GM12865 (cell line): ENCODE measurements at regions not wholly inside any gene's neighbourhood (a gene's known extent, or its start where the extent isn't known, plus 50 kb on each side); places are given as distances from the start of the nearest gene placed in this dataset.

ENCODE experiments used
- DNase-seq: peaks from one replicate; pipeline ENCODE4 v3.0.0; 2010; ENCODE audit warnings: low read depth
- H3K4me3 ChIP-seq: 2 replicates; pipeline ENCODE4 v1.5.1; 2011; ENCODE audit warnings: mild to moderate bottlenecking, low read depth, low read length, control low read depth
- TF ChIP-seq, protein P1 (sequence below): IDR thresholded peaks from 2 replicates; pipeline ENCODE4 v1.5.1; 2011; ENCODE audit warnings: low read length, control low read depth, low read depth, inconsistent platforms; ENCODE audit not compliant: insufficient read depth; ENCODE audit errors: missing control alignments

DNA sequence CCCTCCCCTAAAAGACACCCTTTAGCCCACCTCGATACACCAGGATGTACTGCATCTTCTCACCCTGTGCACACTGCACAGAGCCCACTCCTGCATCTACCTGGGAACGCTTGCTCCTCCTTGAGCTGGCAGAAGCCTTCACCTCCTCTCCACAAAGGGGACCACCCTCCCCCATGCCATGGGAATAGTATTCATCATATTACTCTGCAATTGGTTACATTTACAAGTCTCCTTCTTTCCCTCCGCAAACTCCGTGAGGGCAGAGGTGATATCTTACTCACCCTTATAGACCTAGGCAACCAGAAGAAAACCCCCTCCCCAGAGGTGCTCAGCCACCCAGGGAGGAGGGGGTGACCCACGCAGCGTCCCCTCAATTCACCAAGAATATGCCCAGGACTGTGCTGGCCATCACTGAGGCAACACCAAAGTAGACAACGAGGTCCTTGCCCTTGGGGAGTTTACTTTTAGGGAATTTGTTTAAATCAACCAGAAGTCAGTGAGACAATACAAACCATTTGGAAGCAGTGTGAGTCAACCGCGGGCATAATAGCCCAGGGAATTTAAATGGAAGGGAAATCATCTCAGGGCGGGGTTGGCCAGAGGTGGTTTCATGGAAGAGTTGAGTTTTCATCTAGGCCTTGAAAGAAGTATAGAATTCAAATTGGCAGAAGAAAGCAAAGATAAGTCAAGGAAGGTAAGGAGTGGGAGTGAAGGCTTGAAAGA lies 214.5 kb downstream of the BARX2 start:
- TF ChIP-seq, protein P1, sequence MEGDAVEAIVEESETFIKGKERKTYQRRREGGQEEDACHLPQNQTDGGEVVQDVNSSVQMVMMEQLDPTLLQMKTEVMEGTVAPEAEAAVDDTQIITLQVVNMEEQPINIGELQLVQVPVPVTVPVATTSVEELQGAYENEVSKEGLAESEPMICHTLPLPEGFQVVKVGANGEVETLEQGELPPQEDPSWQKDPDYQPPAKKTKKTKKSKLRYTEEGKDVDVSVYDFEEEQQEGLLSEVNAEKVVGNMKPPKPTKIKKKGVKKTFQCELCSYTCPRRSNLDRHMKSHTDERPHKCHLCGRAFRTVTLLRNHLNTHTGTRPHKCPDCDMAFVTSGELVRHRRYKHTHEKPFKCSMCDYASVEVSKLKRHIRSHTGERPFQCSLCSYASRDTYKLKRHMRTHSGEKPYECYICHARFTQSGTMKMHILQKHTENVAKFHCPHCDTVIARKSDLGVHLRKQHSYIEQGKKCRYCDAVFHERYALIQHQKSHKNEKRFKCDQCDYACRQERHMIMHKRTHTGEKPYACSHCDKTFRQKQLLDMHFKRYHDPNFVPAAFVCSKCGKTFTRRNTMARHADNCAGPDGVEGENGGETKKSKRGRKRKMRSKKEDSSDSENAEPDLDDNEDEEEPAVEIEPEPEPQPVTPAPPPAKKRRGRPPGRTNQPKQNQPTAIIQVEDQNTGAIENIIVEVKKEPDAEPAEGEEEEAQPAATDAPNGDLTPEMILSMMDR: no peak
- no peak overlapping the region for H3K4me3 ChIP-seq
- DNase-seq: no peak

DNA sequence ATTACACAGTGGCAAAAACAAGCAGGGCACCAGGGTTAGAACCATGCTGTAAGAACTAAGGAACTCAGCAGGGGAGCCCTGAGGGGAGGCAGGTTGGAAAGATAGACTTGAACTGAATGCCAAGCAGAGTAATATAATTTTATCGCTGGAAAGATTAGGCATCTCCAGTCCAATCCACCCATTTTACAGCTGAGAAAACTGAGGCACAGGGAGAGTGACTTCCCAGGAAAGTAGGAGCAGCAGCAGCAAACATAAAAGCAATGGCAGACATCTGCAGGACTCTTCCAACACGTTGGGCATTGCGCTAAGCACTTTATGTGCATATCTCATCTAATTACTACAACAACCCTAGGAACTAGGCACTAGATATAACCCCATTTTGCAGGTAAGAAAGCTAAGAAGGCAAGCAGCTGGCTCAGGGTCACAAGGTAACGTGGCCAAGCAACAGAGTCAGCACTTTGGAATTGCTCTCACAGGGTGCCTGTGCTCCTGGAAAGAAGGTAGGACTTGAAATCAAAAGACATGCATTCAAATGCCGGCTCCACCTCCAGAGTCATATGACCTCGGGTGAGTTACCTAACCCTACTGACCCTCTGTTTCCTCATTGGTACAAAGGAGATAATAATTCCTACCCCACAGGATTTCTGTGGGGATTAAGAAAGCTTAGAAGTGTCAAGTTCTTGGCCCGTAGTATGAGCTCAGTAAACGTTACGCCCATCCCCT lies 215.3 kb downstream of the BARX2 start:
- no peak for DNase-seq
- TF ChIP-seq, protein P1: no peak
- H3K4me3 ChIP-seq: no peak overlapping the region

DNA sequence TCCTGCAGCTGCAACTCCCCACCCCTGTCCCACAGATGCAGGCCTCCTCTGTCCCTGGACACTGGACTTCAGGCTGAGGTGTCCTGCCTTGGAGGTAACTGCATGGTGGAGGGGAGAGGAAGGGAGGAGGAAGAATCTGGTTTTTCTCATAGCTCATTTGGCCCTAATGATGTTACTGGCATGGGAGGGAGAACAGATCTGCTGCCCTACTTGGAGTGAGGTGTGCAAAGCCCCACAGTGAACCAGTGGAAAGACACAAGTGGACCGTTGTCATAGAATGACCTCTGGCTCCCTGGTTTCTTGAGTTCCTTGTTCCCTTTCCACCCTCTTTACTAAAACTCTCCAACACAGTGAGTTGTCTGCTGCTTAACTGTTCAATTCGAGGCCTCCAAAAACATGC lies 215.9 kb downstream of the BARX2 start:
- TF ChIP-seq, protein P1: no peak
- H3K4me3 ChIP-seq: no peak overlapping the region
- DNase-seq: no peak

DNA sequence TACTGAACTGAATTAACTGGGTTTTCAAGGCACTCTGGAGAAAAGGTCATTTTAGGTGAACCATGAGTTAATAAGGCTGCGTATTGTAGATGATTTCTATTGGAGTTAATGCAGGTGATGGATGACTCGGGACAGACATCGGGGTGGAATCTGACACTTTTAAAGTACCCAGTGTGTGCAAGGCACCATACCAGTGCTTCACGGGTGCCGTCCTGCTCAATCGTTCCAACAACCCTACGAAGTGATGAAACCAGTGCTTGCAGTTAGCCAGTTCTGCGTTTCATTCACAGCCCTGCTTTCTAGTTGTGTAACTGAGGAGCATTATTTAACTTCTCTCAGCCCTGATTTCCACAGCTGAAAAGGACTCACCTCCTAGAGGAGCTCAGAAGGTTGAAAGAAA lies 216.5 kb downstream of the BARX2 start:
- H3K4me3 ChIP-seq: no peak overlapping the region
- no peak for DNase-seq
- TF ChIP-seq, protein P1: no peak

DNA sequence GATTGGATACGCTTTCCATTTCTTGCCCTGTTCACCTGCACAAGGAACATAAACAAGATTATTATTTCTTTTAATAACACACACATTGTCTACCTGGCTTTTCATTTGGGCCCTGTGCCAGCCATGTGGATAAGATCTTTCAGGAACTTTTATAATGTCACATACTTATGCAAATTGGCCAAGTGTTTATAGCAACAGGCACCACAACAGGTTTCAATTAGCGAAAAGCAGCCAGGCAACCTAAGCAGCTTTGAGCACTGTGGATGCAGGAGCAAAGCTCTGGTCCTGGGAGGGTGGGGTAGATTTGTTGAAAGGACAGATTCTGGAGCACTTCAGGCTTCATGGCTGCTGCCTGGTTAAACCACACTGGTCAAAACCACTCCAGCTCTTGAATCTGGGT lies 217.4 kb downstream of the BARX2 start:
- no peak overlapping the region for H3K4me3 ChIP-seq
- TF ChIP-seq, protein P1: no peak
- no peak for DNase-seq

DNA sequence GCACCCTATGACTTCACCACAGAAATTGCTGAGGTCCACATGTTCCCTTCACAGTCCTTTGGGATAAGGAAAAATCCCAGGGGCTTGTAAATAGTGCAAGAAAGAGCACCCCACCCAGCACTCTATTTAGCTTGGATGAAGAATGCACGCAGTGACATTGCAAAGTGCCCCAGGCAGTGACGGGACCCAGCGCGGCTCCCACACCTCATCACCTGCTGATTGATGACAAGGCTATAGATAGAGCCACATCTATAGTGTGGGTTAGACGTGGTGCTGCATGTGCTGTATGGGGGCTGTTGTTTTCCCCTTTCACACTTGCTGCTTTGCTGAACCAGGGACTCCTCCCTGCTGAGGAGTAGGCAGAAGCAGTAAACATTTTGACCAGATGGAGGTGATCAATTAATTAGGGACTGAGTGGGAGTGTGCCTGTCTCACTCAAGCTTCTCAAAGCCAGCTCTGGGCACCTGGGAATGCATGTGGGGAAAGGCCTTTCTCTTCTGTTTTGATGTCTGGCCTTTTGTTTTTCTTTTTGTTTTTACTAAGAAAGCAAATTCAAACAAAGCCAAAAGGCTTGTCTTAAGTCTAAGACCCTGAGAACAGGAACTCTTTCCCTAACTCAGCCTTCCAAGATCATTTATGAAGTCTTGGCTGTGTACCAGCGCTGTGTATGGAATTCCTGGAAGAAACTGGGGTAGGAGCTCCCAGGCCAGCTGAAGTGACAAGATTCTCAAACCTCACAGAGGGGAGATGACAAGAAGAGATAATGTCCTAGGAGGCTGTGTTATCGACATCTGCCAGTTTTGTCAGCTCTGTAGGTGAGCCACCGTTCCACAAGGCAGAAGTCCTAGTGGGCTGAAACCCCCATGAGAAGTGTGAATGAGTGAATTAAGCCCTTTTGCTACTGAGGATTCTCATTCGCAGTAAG lies 219.7 kb downstream of the BARX2 start:
- DNase-seq: no peak
- H3K4me3 ChIP-seq: no peak overlapping the region
- TF ChIP-seq, protein P1: no peak
